Lower leg skin (tissue), 3 donors: ENCODE measurements at regions not wholly inside any gene's neighbourhood (a gene's known extent, or its start where the extent isn't known, plus 50 kb on each side); places are given as distances from the start of the nearest gene placed in this dataset.

Experiments used
- CTCF ChIP-seq, 3 donors: fragments of 450-650 bp; IDR thresholded peaks; one replicate each; pipeline ENCODE4 v1.5.1; 2016; ENCODE audit warnings: antibody characterized with exemption in 3 of 3, mild to moderate bottlenecking in 3 of 3, moderate library complexity in 2 of 3
- POLR2A ChIP-seq, 2 donors: fragments of 450-650 bp; IDR thresholded peaks; one replicate each; pipeline ENCODE4 v1.6.1; 2016 to 2017; ENCODE audit warnings: antibody characterized with exemption in 2 of 2, mild to moderate bottlenecking in 1 of 2, moderate library complexity in 1 of 2

- TF ChIP-seq POLR2A (IDR thresholded peaks at IDR 0.05) (no peak), CTCF (IDR thresholded peaks at IDR 0.05) (no peak)
These were observed 439.2 kb downstream of the TBC1D4 start for GRCh38 chr13:75042807-75043206.
